Left renal cortex interstitium (tissue), 4 donors: ENCODE measurements at regions not wholly inside any gene's neighbourhood (a gene's known extent, or its start where the extent isn't known, plus 50 kb on each side); places are given as distances from the start of the nearest gene placed in this dataset.
A peak's percentile ranks its signal among the peaks of the same experiment; 100 is the strongest.
"Not testable (repeated sequence)": the region's sequence is repeated elsewhere in the genome, so short reads cannot be mapped to it uniquely, and the experiment has no call there.

Experiments
- DNase-seq, 4 donors: peaks; one replicate each; pipeline ENCODE4 v3.0.0-alpha.2; 2013; ENCODE audit warnings: low read depth in 4 of 4, low spot score in 2 of 4, missing footprints in 1 of 4

GRCh38 chr15:62856466-62857246 is 185.9 kb upstream of the TPM1 start:
- no peak for DNase-seq

- no peak for DNase-seq
These were observed 185.1 kb upstream of the TPM1 start for GRCh38 chr15:62857411-62857853.

DNA sequence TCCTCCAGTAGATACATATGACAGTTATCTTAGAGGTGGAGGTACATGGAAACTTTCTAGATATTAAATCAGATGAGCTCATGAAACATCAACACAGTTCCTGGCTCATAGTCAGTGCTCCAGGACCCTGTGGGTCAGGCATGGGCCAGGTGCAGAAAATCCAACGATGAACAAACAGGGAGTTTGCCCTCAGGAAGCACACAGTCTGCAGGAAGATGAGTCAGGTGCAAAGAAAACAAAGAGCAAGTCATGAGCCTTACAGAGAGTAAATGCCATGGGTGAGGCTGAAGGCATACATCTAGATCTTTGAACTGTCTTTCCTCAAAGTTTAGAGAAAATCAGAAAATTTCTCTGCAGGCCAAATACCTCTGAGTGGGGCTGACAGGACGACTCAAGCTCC is 184.2 kb upstream of the TPM1 start:
- DNase-seq, result no peak

- no peak for DNase-seq
These were observed 179.8 kb upstream of the TPM1 start for GRCh38 chr15:62862717-62863116.

- no peak for DNase-seq
These were observed 176.2 kb upstream of the TPM1 start for GRCh38 chr15:62866366-62866765.

DNA sequence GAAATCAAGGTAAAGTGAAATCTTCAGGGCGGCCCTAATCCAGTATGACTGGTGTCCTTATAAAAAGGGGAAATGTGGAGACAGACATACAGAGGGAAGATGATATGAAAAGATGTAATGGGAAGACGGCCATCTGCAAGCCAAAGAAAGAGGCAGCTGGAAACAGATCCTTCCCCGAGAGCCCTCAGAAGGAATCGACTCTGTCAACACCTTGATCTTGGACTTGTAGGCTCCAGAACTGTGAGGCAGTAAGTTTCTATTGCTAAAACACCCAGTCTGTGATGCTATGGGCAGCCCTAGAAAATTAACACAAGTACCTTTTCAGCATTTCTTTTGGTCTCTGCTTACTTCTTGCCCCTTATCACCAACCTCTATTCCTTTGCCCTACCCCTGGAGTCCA is 174.7 kb upstream of the TPM1 start:
- no peak for DNase-seq

GRCh38 chr15:62868507-62868906 is 174.0 kb upstream of the TPM1 start:
- DNase-seq, result no peak

DNA sequence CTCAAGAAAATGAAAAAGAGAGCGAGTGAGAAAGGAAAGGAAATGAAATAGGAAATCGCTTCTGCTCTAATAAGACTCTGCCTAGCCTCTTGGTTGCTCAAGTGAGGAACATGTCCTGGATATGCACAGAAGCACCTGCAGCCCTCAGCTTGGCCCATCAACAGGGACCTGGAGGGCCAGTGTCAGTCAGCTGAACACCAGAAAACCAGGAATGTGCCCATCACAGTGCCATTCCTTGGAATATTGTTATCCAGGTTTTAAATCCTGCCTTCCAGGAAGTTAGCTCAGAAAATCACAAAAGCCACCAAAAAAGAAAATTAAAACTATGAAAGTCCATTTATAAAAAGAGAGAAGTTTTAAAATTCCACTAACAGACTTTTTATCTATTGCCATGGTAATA is 173.4 kb upstream of the TPM1 start:
- DNase-seq, result no peak

GRCh38 chr15:62870216-62870615 is 172.3 kb upstream of the TPM1 start:
- DNase-seq, result no peak

- DNase-seq, result not testable (repeated sequence)
These were observed 171.8 kb upstream of the TPM1 start for GRCh38 chr15:62870701-62871100.

DNA sequence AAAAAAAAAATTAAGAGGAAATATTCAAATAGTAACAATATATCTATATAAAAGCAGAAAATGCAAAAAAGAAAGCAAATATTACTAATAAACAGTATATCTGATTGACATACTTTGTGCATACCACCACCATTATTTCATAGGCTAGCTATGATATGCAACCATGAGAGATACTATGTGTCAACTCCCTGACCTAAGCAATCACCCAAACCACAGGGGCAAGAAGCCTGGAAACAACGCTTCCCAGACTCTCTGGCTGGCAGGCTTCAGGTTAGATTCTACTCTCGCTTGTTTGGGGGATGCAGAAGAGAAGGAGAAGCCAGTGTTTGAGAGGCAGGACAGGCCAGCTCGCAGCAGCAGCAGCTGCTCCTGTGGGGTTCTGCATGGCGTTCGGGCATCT is 169.3 kb upstream of the TPM1 start:
- DNase-seq, result no peak

GRCh38 chr15:62874064-62874463 is 168.5 kb upstream of the TPM1 start:
- DNase-seq, result no peak

- DNase-seq, result no peak
These were observed 167.5 kb upstream of the TPM1 start for GRCh38 chr15:62874959-62875625.

DNA sequence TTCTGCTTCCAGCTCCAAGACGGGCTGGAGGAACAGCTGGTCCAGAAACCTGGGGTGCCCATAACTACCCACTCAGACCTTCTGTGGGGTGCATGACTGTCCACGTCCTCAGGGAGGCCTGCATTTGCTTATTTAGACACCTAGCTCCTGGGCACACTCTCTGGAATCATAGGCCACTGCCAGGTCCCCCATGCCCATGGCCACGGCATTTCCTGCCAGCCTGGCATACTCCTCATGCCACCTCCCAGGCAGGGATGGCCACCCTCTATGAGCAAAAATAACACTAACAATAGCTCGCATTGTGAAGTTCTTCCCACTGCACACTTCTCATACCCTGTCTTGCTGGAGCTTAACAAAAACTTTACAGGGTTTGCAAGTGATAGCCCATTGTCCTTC is 166.9 kb upstream of the TPM1 start:
- DNase-seq, result no peak

- no peak for DNase-seq
These were observed 165.2 kb upstream of the TPM1 start for GRCh38 chr15:62877276-62877857.

GRCh38 chr15:62878070-62878469 is 164.5 kb upstream of the TPM1 start:
- no peak for DNase-seq

DNA sequence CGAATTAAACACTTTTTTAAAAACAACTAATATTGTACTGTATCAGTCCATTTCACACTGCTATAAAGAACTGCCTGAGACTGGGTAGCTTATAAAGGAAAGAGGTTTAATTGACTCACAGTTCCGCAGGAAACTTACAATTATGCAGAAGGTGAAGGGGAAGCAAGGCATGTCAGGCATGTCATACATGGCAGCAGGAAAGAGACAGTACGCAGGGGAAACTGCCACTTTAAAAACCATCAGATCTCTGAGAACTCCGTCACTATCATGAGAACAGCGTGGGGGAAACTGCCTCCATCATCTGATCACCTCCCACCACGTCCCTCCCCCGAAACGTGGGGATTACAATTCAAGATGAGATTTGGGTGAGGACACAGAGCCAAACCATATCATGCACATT is 162.8 kb upstream of the TPM1 start:
- DNase-seq, result no peak

DNA sequence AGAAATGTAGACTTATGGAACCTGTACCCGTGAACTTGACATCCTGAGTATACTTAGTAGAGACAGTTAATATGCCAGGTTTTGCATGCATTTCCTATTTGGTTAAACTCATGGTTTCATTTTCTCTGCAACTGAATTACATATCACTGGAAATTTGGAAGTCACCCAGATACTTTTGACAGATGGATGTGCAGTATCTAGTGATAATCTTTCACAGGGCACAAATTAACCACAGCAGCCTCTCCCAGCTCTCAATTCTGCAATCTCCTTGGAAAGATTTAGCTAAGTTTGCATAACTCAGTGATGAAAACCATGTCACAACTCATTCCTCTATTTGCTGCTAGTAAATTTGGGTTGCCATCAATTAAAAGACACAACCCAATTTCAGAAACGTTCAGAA is 162.3 kb upstream of the TPM1 start:
- no peak for DNase-seq

DNA sequence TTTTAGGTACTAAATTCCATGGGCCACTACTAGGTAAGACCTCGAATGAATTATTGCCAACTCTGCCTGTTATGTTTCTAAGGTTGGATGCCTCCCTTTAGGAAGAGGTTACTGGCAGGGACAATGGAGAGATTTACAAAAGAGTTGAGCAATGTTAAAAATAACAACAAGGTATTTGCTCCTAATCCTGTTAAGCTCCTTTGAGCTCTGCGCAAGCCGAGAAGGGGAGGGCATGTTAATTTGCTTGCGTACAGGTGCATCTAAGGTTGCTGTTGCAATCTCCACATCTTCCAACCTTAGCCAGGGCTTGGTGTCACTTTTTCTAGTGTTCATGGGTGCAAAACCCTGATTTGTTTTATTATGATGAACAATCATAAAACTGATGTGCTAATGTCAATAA is 161.5 kb upstream of the TPM1 start:
- DNase-seq, result no peak

DNA sequence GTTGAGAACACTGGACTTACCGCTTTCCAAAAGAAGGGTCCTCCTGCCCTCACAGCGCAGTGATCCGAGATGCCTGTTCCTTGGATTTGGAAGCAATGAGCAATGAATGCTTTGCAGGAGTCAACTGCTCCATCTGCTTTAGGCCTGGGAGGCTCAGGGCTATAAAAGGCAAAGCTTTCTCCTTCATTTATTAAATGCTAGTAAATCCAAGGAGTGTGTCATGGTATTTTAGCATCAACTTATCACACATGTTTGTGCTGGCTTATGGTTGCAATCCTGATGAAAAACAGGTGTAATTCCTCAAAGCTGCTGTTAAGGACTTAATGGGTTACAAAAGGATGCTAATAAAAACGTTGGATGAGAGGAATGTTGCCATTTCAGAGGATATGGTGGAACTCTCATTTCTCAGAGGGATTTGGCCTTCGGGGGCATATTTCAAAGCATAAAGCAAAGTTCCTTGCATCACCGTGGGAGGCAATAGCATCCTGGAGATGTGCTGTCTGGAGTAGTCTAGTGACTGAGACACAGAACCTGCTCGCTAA is 158.5 kb upstream of the TPM1 start:
- peak in 1 of 4 donors; percentile 61 for DNase-seq

DNA sequence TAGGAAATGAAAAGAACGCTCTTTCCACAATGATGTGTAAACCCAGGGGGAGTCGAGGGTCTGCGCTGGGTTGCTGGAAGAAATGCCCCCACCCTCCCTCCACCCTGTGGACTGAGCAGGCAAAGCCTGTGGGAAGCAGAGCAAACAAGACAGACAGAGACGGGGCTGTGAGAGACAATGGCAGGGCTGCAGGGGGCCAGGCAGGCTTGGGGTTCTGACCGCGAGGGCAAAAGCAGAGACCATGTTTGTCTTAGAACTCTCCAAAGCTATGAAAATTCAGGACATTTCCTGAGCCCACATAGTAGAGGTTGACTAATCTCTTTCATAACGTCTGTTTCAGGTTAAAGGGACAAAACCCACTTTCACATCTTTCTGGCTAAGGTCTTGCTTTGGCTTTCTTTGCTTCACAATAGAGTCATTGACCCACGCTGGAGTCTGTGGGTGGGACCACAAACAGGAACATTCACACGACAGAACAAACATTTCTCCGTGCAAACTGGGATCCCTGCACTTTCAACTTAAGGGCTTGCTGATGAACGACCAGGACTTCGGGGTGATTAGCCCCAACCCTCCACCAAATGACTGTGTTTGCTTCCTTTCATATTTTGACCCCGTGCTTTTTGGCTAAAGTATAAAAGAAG is 156.0 kb upstream of the TPM1 start:
- no peak for DNase-seq
